ENCODE measurements at regions not wholly inside any gene's neighbourhood (a gene's known extent, or its start where the extent isn't known, plus 50 kb on each side); places are given as distances from the start of the nearest gene placed in this dataset.

- no peak for TF ChIP-seq CTCF (IDR thresholded peaks at IDR 0.05)
- no peak for TF ChIP-seq POLR2A (IDR thresholded peaks at IDR 0.05)
- no peak for TF ChIP-seq EP300 (IDR thresholded peaks at IDR 0.05)
These were observed 96.4 kb downstream of the BANF2 start for GRCh38 chr20:17796091-17796563.

Data from stomach (tissue), 4 donors.